ENCODE measurements at regions not wholly inside any gene's neighbourhood (a gene's known extent, or its start where the extent isn't known, plus 50 kb on each side); places are given as distances from the start of the nearest gene placed in this dataset.

GRCh38 chr10:107715565-107715964 is 551.1 kb upstream of the SORCS1 start:
- H3K4me1 Mint-ChIP-seq = no peaks in the 10 kb centered on the region
- H3K4me3 Mint-ChIP-seq = no peak overlapping the region
- CTCF ChIA-PET = no interaction called here
- ATAC-seq (no peak), DNase-seq (ENCODE audit: low spot score) (no peak)
- no peaks in the 10 kb centered on the region for H3K36me3 Mint-ChIP-seq
- no peak overlapping the region for H3K27ac Mint-ChIP-seq
- H3K27me3 Mint-ChIP-seq (ENCODE audit: low read depth) = no peaks in the 10 kb centered on the region
- POLR2A ChIA-PET = no interaction called here
- no peaks in the 10 kb centered on the region for H3K9me3 Mint-ChIP-seq
- no peak for TF ChIP-seq EMX1 (CRISPR knock-in tag; IDR thresholded peaks at IDR 0.05)
- TF ChIP-seq AFF4 (CRISPR knock-in tag; IDR thresholded peaks at IDR 0.05; ENCODE audit: borderline replicate concordance) = no peak
- TF ChIP-seq CREM (CRISPR knock-in tag; IDR thresholded peaks at IDR 0.05) = no peak
- TF ChIP-seq KAT7 (CRISPR knock-in tag; IDR thresholded peaks at IDR 0.05; ENCODE audit: borderline replicate concordance) = no peak
- no peak for TF ChIP-seq PRDM15 (CRISPR knock-in tag; IDR thresholded peaks at IDR 0.05)
- no peak for TF ChIP-seq IRF2 (CRISPR knock-in tag; IDR thresholded peaks at IDR 0.05; ENCODE audit: borderline replicate concordance, low read depth)
- no peak for TF ChIP-seq ATF2 (CRISPR knock-in tag; IDR thresholded peaks at IDR 0.05; ENCODE audit: borderline replicate concordance, low read depth)
- no peak for TF ChIP-seq FOXP4 (CRISPR knock-in tag; IDR thresholded peaks at IDR 0.05)
- TF ChIP-seq ELF4 (CRISPR knock-in tag; IDR thresholded peaks at IDR 0.05; ENCODE audit: low read depth) = no peak
- TF ChIP-seq ZNF532 (CRISPR knock-in tag; IDR thresholded peaks at IDR 0.05; ENCODE audit: borderline replicate concordance) = no peak
- TF ChIP-seq TP53 (CRISPR knock-in tag; IDR thresholded peaks at IDR 0.05) = no peak
- TF ChIP-seq CTCF (IDR thresholded peaks at IDR 0.05) = no peak
- no peak for TF ChIP-seq E2F5 (CRISPR knock-in tag; IDR thresholded peaks at IDR 0.05)
- no peak for TF ChIP-seq ZNF425 (CRISPR knock-in tag; conservative IDR thresholded peaks at IDR 0.05)

All from WTC11 (cell line).